GM19351 (cell line): ENCODE measurements at regions not wholly inside any gene's neighbourhood (a gene's known extent, or its start where the extent isn't known, plus 50 kb on each side); places are given as distances from the start of the nearest gene placed in this dataset.
"Not testable (repeated sequence)": the region's sequence is repeated elsewhere in the genome, so short reads cannot be mapped to it uniquely, and the experiment has no call there.

Source experiments
- ATAC-seq: cut with Tn5 transposase; IDR thresholded peaks from one replicate; pipeline ENCODE4 v1.9.1; 2021; ENCODE audit warnings: mild to moderate bottlenecking, moderate library complexity; ENCODE audit not compliant: unreplicated experiment

GRCh38 chr14:55766071-55766470 lies 186.1 kb downstream of the KTN1 start:
- no peak for ATAC-seq

DNA sequence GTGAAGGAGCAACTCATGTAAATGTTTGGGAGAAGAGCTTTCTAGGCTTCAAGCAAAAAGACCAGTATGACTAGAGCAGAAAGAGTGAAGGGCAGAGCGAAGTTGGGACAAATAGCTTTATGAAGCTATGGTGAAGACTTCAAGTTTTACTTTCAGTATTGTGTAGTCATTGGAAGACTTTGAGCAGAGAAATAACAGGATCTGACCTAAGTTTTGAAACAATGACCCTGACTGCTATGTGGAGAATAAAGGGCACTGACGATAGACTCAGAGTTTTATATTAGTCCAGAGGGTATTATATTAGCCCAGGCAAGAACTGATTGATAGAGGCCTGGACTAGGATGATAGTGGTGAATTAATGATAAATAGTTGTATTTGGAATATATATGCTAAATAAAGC lies 187.3 kb downstream of the KTN1 start:
- no peak for ATAC-seq

- no peak for ATAC-seq
Measured at GRCh38 chr14:55769877-55770276, 189.9 kb downstream of the KTN1 start.

DNA sequence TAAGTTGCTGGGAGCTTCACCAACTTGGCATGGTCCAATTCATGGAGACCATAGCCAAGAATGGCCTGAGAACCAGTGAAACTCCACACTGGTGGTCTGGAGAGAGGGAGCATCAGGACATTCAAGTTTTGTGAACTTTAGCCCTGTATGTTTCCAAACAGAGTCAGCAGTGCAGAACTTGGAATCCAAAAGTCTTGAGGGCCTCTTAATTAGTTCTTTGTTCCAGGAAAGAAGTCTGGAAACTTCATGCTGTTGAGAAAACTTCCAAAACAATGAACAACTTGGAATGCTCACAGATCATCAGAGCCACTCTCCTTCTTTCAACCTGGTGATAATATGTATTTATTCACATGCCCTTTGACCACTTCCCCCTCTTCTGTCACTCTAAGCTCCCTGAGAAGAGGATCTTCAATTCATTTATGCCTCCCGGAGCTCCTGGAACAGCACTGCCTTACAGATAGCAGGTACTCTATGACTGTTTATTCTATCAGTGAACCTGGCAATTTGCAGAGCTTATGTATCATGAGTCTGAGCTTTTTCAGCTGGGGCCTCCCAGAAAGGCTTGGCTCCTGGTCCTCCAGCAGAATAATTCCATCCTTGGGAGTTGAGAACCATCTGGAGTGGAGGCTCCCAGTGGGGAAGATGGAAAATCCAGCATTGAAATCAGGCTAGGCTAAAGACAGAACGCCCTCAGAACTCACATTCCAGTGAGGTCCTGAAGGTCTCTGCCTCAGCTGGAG lies 191.4 kb downstream of the KTN1 start:
- no peak for ATAC-seq

DNA sequence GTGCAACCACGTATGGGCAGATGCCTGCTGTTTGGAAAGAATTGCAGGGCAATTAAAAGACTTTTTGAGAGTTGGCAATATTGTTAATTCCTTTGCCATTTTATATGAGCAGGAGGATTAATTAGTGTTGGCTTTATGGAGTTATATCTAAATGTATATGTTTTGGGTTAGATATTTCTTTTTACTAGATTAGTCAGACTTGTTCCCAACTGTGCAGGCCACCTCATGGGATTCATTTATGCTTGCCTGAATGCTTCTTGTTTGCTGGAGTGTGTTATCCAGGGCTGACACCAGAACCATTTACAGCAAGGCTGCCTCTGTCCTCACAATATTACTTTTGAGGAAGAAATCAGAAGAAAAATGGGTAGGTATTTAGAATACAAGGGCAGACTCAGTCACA lies 192.5 kb downstream of the KTN1 start:
- no peak for ATAC-seq

DNA sequence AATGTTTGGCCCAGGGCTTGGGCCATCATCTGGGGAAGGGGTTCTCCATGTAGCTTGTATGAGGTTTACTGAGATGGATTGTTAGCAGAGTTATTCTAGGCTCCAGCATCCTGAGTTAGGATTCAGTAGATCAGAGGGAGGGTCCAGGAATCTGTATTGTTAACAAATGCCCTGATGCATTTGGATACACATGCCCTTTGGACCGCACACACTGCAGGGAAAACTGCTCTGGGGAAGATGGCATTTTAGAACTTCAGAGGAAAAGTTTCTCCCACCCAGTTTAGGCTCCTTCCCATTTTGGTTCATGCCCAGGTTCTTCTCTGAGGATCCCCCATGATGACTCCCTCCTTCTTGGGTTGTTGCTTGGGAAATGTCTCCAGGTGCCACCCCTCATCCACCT lies 193.3 kb downstream of the KTN1 start:
- no peak for ATAC-seq

DNA sequence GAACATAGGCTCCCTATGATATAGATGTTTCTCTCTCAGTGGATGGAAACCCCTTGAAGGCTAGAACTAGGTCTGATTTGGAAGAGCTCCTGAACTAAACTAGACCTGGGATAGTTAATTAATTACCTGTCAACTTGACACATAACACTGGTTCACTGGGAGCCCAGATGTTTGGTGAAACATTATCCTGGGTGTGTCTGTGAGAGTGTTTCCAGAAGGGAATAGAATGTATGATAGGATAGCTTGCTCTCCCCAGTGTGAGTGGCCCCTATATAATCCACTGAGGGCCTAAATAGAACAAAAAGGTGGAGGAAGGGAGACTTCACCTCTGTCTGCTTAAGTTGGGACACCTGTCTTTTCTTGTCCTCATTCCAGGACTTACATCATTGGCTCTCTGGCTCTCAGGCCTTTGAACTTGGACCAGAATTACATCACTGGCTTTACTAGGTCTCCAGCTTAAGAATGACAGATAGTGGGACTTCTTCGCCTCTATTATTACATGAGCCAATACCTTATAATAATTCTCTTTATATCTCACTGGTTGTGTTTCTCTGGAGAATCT lies 194.1 kb downstream of the KTN1 start:
- ATAC-seq = no peak

GRCh38 chr14:55777877-55778276 lies 197.9 kb downstream of the KTN1 start:
- no peak for ATAC-seq

DNA sequence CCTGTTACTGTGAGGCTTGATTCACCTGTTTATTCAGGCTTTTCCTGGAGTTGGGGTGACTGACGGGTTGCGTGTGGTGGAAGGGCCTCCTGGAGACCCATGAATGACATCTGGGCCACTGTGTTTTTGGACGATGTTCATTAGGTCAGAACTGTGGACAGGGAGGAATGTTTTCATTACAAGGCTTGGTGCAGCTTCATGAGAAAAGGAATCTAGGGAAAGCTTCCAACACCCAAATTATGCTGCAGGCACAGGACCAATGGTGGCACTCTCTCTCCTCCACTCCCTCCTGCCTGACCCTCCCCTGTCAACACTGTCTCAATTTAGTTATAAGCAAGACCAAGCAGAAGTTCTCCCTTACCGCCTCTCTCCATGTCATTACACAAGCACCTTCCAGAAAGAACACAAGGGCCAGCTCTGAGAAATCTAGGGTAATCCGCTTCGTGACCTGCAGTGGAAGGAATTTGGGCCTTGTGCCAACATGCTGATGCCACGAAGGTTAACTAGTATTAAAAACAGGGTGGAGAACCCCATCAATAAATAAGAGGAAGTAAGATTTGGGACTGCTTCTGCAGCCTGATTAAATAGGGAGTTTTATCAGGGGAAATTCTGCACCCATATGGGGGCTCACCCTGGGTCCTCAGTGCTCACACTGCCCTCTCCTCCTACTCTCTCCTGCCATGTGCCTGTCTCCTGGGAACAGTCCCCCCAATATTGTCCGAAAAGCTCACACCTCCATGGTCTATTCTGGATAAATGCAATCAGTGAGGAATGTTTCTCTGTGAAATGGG lies 200.3 kb downstream of the KTN1 start:
- ATAC-seq = no peak

DNA sequence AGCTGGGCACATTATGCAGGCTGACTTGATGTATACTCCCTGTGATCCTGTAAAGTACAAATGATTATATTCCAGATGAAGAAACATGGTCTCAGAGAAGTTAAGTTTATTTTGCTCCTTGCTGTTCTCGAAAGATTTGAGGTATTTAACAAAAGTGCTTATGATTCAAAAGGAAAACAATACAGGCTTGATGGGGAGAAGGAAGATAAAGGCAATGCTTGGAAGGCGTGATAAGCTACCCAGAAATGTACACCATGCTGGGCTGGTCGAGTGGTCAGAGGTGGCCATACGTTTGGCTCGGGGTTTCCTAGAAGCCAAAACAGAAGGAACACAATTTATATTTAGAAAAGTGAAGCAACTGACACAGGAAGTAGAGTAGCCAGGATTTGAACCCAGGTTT lies 201.0 kb downstream of the KTN1 start:
- ATAC-seq = no peak

DNA sequence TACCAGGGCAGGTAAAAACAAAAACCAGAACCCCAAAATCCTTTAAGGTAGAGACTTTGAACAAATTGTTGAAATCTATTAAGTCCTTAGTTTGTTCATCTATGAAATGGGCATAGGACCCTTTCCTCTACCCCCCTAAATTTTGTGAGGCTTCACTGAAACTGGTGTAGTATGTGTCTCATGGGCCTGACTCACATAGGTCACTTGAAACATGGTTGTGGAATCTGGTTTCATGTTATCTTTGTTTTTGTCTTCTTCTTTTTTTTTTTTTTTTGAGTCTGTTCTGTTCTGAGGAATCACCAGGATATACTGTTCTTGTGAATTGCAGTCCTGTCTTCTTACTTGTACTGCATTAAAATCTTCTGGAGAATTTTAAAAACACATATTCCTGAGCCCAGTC lies 202.2 kb downstream of the KTN1 start:
- no peak for ATAC-seq

DNA sequence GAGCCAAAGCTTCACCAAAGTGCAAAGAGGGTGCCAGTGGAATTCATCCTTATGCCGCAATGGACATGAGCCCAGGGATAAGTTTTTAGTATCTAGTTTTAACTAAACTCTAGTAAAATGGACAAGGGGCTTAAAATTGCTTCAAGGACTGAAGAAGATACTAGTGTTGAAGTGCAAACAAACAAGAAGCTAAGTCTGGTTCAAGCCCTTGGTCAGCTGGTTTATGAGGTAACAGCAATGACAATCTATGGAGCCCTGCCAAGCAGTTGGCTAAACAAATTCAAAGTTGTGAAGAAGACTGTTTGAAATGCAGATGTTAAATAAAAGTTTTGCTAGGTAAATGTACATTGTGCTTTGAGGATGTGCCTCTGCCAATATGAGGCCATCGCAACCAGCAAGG lies 209.4 kb downstream of the KTN1 start:
- ATAC-seq = no peak

DNA sequence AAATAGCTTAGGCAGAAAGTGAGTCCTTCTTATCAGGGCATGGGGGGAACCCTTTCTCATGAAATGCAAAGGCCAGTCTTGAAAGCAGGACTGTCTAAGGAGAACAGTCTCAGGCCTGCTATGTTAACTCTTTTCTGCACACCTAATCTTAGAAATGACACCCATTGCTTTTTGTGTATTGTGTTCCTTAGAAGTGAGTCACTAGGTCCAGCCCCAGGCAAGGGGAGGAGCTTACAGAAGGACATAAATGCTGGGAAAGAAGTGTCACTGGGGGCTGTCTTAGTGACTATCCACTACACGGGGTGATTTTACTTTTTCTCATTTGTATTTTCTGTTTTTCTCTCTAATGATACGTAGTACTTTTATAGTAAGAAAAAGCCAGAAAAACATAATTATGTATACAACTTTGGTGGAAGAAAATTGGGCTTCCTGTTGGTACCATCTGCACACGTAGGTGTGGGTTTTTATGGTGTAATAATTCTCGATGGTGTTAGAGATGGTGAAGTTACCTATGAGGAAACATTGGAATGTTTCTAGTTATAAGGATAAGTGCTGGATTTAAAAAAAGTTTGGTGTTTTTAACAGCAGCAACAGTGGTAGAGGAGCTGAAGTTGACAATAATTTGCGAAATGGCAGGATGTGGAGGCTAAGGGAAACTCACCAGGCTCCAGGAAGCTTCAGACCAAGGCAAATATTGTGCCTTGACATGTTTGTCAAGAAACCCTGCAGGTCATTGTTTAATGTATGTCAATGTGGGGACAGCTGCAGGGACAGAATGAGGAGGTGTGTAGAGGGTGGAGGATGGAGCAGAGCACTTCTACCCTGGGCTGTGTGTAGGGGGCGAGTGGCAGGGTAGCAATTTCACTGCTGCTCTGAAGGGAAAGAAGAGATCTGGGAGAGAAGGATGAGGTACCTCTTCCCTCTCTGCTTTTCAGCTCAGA lies 214.9 kb downstream of the KTN1 start:
- no peak for ATAC-seq

DNA sequence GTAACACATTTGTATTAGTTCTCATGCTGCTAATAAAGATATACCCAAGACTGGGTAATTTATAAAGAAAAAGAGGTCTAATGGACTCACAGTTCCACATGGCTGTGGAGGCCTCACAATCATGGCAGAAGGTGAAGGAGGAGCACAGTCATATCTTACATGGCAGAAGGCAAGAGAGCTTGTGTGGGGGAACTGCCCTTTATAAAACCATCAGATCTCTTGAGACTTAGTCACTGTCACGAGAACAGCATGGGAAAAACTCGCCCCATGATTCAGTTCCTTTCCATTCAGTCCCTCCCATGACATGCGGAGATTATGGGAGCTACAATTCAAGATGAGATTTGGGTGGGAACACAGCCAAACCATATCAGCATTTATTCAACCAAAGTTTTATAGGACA lies 216.5 kb downstream of the KTN1 start:
- ATAC-seq = not testable (repeated sequence)

DNA sequence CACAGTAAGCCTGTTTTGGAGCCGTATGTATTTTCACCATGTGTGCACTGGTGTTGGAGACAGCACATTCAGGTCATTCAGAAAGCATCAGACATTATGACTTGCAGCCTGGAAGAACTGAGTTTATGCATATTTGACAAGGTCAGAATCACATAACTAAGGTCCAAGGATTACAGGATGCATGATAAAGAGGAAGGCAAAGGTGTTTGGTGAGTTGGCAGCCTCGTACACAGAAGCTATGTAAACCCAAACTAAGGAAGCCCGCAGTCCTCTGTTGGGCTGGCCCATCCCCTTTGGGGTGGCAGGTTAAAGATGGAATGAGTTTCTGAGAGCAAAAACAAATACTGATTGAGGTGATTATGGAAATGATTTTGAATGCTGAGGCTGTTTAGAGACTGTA lies 218.4 kb downstream of the KTN1 start:
- ATAC-seq = no peak

DNA sequence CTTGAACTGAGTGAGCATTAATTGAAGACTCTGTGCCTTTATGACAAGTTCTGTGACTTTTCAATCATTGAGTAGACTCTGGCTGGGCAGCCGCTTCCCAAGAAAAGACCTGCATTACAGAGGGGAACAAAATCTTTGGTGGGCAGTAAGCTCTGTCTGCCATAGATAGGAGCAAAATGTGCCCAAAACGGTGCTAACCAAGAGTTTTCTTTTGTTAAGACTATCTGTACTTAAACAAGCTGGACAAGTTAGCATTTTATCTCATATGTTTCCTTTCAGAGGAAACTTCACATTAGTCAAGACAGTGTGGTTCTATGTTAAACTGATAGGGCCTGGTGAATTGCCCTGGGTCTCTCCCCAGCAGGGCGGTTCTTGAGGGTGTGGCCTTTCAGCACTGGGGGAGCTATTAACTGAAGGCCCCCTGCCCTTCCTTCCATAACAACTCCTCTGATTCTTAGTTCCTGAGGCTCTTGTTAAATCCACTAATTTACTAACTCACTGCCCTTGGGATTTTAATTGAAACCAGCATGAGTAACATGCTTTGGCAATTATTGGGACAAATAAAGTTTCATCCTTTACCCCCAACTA lies 219.6 kb downstream of the KTN1 start:
- no peak for ATAC-seq

GRCh38 chr14:55800156-55800785 lies 220.3 kb downstream of the KTN1 start:
- ATAC-seq = no peak

GRCh38 chr14:55801121-55801520 lies 221.1 kb downstream of the KTN1 start:
- no peak for ATAC-seq

- ATAC-seq = no peak
Measured at GRCh38 chr14:55802986-55803872, 223.2 kb downstream of the KTN1 start.
